GM18507 (cell line): ENCODE measurements at regions not wholly inside any gene's neighbourhood (a gene's known extent, or its start where the extent isn't known, plus 50 kb on each side); places are given as distances from the start of the nearest gene placed in this dataset.

Source experiments
- DNase-seq: peaks from one replicate; pipeline ENCODE4 v3.0.0; 2011; ENCODE audit warnings: low read depth; ENCODE audit not compliant: insufficient read length; ENCODE audit errors: extremely low spot score
- FAIRE-seq: peaks from 2 replicates; lab custom pipeline; 2011; peaks lifted over from hg19 to GRCh38; lab: Jason Lieb, UNC

DNA sequence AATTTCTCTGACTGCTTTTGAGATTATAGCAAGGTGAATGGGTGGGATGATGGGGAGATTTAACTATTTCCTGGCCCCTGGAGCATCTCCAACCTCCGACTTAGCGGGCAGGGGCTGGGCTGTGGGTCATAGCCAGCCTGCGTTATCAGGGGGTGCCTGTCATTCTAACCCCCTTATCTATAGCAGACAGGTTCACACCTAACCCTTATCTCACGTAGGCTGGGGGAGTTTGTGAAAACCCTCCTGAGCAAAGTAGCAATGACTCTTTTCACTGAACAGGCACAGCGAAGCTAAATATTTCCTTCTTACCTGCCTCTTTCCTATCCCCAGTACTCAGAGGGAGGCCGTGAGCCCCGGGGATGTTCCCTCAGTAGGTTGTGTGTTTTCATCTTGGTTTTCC, 511.4 kb upstream of the B3GAT1 start:
- no peak for FAIRE-seq
- DNase-seq = no peak

DNA sequence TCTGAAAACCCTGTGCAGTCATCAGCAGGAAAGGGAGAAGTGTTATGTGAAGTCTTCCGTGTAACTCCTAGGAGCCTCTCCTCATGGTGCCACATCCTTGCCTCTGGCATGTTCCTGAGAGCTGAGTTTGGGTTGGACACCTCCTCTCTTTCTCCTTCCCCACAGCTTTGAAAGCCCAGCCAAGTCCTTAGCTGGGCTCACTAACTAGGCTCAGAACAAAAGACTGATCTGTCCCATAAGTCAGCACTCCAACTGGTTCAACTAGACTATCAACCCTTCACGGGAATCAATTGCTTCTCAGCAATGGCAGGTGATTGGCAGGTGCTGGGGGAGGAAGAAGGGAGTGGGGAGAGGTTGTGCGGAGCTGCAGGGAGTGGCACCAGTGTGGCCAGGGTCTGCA, 509.9 kb upstream of the B3GAT1 start:
- no peak for FAIRE-seq
- DNase-seq = no peak

GRCh38 chr11:134920851-134921608, 509.0 kb upstream of the B3GAT1 start:
- FAIRE-seq = no peak
- no peak for DNase-seq

DNA sequence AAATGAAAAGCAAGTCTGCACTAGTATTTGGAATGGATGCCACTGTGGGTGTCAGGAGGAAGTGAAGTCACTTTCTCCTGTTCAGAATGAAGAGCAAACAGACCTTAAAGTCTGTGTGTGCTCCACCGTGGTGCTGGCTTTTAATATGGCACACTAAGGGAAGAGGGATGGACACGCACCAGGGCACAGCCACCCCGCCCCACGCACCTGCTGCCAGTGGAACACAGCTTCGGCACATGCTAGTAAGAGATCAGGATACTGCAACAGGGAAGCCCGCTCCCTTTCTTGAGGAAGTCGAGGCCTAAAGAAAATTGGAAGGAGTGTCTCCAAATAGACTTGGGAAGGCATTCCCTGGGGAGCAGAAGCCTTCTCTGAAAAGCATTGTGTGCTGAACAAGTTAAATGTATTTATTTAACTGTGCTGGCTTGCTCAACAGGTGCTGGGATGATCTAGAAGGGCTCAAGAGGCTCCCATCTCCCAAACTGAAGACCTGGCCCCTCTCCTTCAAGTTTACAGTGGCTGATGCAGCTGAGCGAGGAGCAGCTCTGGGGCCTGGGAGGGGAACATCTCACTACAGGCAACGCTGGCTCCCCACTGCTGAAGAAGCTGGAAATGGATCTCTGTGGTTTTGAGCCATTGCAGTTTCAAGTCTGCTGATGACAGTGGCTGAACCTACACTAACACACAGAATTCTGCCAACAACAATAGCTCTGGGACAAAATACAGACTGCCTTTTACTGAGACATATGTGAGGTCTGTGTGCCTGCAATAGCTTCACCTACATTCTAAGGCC, 504.6 kb upstream of the B3GAT1 start:
- FAIRE-seq (no peak), DNase-seq (no peak)

DNA sequence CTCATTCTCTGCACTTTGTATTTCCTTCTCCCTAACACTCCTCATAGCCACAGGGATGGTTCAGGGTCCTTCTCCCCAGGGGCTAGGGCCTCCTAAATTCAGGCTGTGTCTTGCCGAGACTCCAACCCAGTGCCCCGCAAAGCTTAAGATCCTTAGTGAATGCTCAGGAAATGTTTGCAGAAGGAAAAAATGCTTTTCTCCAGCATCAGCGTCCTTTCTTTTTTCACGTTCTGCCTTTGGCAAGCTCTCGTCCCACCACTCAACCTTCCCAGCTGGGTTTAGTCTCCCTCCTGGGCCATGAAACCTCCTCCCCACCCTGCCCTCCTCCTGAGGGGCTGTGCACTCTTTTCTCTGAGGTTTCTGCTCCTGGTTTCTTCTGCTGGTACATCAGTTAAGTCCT, 503.8 kb upstream of the B3GAT1 start:
- FAIRE-seq (no peak), DNase-seq (no peak)

DNA sequence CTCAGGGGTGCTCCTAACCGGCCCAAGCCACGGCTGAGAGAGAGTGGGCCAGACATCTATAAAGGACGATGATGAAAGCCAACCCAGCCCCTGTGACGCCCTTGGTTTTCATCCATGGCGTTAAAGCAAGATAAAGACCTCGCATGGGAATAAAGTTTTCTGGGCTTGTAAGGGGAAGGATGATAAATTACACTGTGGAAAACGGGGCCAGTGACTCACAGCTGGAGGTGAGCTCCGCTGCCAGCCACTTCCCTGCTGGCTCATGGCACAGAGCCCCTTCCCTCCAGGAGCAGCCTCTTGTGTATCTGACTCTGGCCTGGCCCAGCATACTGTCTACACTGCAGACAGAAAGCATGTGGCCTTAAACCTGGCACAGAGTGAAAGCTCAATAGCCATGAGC, 503.2 kb upstream of the B3GAT1 start:
- FAIRE-seq (no peak), DNase-seq (no peak)

GRCh38 chr11:134913999-134914590, 502.1 kb upstream of the B3GAT1 start:
- no peak for FAIRE-seq
- no peak for DNase-seq

GRCh38 chr11:134913391-134913790, 501.3 kb upstream of the B3GAT1 start:
- DNase-seq (no peak), FAIRE-seq (no peak)

- FAIRE-seq = no peak
- no peak for DNase-seq
Measured at GRCh38 chr11:134911514-134912180, 499.6 kb upstream of the B3GAT1 start.

GRCh38 chr11:134908583-134908982, 496.5 kb upstream of the B3GAT1 start:
- FAIRE-seq (no peak), DNase-seq (no peak)

DNA sequence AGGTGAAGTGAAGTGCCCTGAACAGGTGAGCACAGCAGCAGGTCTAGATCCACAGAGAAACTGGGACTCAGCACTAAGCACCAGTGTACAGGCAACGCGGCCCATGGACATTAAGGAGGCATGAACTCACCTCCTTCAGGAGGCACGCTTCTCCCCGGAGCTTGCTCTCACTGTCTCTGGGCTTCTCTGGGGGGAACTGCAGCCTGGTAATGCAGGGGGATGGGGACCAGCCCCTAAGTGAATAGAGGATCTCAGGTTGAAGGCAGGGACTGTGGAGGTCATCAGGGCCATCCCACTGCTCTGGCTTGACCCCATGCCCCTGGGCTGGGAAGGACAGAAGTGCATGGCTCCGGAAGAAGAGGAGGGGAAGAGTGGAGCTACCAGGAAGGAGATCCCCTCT, 495.6 kb upstream of the B3GAT1 start:
- FAIRE-seq = no peak
- no peak for DNase-seq

- FAIRE-seq (no peak), DNase-seq (no peak)
Measured at GRCh38 chr11:134906356-134906955, 494.4 kb upstream of the B3GAT1 start.

DNA sequence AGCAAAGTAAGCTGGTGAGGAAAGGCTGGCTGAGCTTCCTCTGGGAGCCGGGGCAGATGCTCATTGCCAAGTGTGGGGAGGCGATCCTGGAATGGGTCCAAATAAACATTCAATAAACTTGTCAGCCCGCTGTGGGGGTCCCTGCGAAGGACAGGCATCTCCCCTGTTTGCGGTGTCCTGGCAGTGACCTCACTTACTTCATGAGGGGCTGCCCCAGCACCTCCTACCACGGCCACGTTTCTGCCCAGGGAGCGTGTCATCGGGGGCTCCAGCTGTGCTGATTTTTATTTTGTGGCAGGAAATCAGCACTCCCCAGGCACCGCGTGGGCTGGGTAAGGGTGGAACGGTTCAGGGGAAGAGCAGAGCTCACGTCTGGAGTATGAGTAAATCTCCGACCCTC, 493.9 kb upstream of the B3GAT1 start:
- no peak for DNase-seq
- no peak for FAIRE-seq

GRCh38 chr11:134905517-134905916, 493.5 kb upstream of the B3GAT1 start:
- no peak for DNase-seq
- FAIRE-seq = no peak

DNA sequence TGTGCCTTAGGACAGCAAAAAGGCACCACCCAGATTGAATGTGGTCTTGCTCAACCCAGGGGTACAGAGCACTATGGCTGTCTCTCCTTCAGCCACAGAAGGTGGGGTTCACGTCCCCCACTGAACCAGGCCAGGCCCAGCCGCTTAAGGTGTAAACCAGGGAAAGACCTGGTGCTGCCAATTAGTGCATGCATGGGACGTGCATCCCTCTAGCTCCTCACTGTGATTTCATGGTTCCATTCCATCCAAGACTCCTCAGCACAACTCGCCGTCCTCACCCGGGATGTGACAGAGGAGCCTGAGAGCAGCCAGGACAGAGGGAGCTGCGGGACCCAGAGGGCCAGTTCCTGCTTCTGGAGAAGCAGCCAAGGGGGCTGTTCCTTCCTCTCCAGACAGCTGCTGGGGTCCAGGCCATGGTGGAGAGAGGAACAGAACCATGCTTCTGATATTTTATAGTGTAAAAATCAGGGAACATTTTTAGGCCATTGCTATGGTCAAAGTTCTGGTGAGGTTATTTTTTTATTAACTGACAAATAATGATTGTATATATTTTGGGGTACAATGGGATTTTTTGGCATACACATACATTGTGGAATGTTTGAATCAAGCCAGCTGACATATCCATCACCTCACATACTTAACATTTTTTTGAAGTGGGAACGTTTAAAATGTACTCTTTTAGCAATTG, 492.2 kb upstream of the B3GAT1 start:
- no peak for FAIRE-seq

GRCh38 chr11:134901955-134902918, 490.2 kb upstream of the B3GAT1 start:
- DNase-seq (no peak), FAIRE-seq (no peak)

More for the DNA sequence above, 492.2 kb upstream of the B3GAT1 start:
- no peak for DNase-seq

DNA sequence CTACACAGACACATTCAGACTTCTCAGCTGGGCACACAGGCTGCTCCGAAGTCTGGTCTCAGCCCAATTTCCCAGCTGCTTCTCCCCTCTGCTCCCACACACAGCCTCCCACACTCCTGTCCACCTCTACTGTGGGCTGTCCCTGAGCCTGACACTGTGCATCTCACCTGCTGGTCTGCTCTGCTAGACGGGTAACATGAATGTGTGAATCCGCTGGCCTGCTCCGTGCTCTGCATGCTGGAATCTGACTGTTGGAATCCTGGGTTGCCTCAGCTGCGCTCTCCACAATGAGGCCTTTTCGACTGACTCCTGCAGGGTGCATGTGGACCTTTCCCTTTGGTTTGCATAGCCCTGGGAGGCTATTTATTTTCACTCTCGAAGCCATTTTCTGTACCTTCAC, 489.5 kb upstream of the B3GAT1 start:
- FAIRE-seq = no peak
- no peak for DNase-seq
